22Rv1 (cell line): ENCODE measurements at regions not wholly inside any gene's neighbourhood (a gene's known extent, or its start where the extent isn't known, plus 50 kb on each side); places are given as distances from the start of the nearest gene placed in this dataset.

Source experiments
- H3K27ac ChIP-seq: fragments of 450-650 bp; 2 replicates; pipeline ENCODE4 v1.5.1; 2017
- ZFX ChIP-seq: fragments of 450-650 bp; IDR thresholded peaks from 2 replicates; pipeline ENCODE4 v1.6.1; 2017; ENCODE audit warnings: antibody characterized with exemption, borderline replicate concordance
- TF ChIP-seq, protein P1 (sequence below): fragments of 450-650 bp; IDR thresholded peaks from 2 replicates; pipeline ENCODE4 v1.5.1; 2017; ENCODE audit warnings: mild to moderate bottlenecking

DNA sequence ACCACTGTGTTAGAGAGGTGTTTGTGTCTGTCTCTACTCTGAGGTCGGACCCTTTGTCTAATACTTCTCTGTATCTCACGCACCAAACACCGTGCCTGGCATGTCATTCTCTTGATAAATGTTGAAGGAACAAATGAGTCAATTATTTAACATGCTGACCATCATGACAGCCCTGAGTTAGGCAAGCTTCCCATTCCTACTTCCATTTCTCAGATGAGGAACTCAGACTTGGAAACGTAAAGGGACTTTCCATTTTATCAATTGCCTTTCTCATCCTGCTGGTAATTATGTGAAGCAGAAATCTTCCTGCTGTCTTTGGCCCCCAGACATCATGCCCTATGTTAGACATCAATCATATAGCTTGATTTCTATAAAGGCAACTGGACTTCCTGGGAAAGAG, 227.0 kb upstream of the ECI2 start:
- no peak overlapping the region for H3K27ac ChIP-seq
- TF ChIP-seq ZFX, result no peak
- TF ChIP-seq, protein P1, sequence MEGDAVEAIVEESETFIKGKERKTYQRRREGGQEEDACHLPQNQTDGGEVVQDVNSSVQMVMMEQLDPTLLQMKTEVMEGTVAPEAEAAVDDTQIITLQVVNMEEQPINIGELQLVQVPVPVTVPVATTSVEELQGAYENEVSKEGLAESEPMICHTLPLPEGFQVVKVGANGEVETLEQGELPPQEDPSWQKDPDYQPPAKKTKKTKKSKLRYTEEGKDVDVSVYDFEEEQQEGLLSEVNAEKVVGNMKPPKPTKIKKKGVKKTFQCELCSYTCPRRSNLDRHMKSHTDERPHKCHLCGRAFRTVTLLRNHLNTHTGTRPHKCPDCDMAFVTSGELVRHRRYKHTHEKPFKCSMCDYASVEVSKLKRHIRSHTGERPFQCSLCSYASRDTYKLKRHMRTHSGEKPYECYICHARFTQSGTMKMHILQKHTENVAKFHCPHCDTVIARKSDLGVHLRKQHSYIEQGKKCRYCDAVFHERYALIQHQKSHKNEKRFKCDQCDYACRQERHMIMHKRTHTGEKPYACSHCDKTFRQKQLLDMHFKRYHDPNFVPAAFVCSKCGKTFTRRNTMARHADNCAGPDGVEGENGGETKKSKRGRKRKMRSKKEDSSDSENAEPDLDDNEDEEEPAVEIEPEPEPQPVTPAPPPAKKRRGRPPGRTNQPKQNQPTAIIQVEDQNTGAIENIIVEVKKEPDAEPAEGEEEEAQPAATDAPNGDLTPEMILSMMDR, result no peak

DNA sequence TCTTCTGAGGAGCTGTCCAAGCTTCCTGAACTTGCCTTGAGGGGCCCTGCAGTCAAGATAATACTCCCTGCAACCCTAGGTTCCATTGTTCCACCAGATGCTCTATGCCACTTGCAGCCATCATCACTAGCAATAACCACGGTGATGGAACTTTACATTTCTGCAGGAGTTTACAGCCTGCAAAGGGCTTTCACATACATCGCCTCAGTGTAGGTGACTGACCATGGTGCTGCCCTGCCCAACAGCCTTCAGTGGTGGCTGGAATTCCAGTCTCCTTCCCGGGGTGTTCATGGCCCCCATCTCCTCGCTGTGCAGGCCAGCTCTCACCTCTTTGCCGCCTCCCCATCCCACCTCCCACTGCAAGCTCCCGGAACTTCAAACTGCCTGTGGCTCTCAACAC, 225.5 kb upstream of the ECI2 start:
- TF ChIP-seq ZFX, result no peak
- TF ChIP-seq, protein P1, result no peak
- H3K27ac ChIP-seq, result no peak overlapping the region

DNA sequence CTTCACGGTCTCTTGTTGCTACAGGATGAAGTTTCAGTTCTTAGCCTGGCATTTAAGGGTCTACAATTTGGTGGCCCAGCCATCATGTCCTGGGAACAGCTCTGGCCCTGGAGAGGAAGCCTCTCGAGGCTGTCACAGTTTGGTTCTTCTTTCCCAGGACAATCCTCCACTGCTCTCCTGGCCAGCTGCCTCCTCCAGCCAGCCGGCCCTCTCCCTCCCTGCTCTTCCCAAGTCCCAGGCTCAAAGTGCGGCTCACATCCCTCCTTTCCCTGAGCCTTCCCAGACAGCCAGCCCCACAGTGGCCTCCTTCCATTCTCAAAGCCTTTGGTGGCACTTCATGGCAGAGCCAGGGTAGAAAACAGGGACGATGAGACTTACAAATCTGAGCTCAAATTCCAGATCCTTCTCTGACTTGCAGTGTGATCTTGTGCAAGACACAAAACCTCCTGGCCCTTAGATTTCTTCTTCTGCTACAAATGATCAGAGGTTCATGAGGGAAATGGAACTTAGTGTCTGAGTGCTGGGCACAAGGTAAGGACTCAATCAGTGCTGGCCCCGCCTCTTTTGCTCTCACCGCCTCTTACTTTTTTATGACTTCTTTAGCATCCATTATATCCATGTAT, 223.8 kb upstream of the ECI2 start:
- no peak for TF ChIP-seq ZFX
- TF ChIP-seq, protein P1, result no peak
- H3K27ac ChIP-seq, result peak overlapping the region; percentile 81

DNA sequence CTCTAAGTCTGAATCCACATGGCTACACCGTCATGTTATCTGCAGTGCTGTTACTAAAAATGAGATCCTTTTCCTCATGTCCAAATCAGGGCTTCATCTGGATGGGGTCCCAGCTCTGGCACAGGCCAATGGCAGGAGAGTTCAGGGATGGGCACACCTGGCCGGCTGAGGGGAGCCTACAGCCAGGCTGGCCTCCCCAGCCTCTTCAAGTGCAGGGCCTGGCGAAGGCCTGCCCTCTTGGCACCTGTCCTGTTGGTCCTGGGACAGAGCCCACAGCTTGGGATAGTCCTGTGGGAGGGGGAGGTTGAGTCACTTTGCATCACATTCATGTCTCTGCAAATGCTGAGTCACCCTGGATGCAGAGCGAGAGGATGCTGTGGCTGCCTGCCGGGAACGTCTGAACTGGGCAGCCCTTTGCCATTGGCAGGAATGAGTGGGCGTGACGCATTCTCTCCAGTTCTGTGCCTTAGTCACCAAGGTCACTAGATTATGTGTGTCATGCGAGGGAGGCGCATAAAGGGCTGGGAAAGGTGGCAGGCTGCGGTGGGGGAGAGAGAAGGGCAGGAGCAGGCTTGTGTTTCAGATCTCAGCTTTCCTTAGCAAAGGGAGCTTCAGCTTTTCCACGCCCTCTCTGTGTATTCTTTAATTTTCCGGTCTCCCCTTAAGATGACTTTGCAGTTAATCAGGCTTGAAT, 223.2 kb upstream of the ECI2 start:
- TF ChIP-seq, protein P1, result no peak
- TF ChIP-seq ZFX, result no peak
- H3K27ac ChIP-seq, result peak overlapping the region; percentile 81

DNA sequence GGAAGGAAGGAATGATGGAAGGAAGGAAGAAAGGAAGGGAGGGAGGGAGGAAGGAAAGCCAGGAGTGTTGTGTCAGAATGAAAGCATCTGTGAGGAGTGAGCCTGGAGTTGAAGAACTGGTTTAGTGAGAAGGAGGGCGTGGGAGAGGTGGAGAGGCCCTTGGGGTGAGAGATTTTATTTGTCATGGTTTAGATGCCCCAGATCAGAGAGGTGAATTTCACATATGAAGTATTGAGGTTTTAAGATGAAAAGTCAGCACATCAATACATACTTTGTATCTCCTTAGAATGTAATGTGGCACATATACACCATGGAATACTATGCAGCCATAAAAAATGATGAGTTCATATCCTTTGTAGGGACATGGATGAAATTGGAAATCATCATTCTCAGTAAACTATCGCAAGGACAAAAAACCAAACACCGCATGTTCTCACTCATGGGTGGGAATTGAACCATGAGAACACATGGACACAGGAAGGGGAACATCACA, 222.3 kb upstream of the ECI2 start:
- H3K27ac ChIP-seq, result peak overlapping the region; percentile 81

DNA sequence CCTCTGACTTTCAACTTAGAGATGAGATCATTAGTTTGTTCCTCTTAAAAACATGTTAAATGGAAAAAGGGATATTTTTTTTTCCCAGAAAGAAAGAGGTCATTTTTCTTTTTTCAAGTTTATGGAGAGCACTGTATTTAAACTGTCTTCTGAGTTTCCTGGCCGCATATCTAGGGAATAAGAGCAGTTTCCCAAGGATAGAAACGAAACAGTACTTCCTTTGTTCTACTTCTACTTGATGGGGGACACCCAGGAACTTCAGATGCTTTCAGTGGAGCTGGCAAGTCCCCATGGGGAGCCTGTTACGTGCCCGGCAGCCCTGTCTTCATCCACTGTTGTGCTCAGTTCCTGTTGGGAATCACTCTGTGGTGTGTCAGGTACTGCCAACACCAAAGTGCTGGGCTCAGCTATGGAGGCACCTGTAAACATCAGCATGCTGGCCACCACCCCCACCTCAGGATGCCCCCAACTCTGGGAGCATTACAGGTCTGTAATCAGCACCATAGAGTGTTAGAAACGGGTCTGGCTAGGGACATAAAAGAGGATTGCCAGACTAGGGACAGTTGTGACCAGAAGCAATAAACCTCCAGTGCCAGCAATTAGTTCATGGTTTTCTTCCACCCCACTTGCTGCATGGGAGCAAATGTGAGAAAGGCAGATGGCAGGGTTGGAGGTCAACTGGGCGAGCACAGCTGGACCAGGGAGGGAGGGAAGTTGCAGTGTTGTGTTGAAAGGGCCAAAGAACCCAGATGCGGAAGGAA, 221.7 kb upstream of the ECI2 start:
- TF ChIP-seq, protein P1, result no peak
- TF ChIP-seq ZFX, result no peak
- no peak overlapping the region for H3K27ac ChIP-seq

DNA sequence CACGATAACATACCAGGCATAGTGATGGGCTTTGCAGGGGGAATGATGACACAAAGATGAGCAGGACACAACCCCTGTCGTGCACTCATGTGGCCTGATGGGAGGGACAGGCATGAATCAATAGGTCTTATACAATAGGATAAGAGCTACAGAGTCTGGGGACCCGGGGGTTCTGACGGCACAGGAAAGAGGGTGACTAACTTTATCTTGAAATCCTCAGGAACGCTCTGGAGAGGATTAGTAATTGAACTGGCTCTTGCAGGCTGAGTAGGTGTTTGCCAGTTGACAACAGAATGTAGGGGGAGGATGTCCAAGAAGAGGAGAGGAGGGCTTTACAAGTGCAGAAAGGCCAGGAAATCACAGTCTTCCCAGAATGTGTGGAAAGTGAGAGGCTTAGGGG, 219.9 kb upstream of the ECI2 start:
- H3K27ac ChIP-seq, result no peak overlapping the region
- TF ChIP-seq, protein P1, result no peak
- no peak for TF ChIP-seq ZFX
